EH (cell line): ENCODE measurements at regions not wholly inside any gene's neighbourhood (a gene's known extent, or its start where the extent isn't known, plus 50 kb on each side); places are given as distances from the start of the nearest gene placed in this dataset.

Experiments used
- DNase-seq: peaks from one replicate; pipeline ENCODE4 v3.0.0-alpha.2; 2015; ENCODE audit warnings: low read depth

GRCh38 chr21:32216293-32216692 lies 62.6 kb downstream of the MIS18A start:
- DNase-seq: no peak

GRCh38 chr21:32215306-32215685 lies 63.6 kb downstream of the MIS18A start:
- no peak for DNase-seq

- DNase-seq: no peak
Observed at GRCh38 chr21:32214654-32215305, 64.1 kb downstream of the MIS18A start.

GRCh38 chr21:32212116-32212515 lies 66.7 kb downstream of the MIS18A start:
- no peak for DNase-seq

GRCh38 chr21:32211306-32211705 lies 67.5 kb downstream of the MIS18A start:
- DNase-seq: no peak

- DNase-seq: no peak
Observed at GRCh38 chr21:32209580-32209979, 69.3 kb downstream of the MIS18A start.

GRCh38 chr21:32207406-32207716 lies 71.5 kb downstream of the MIS18A start:
- no peak for DNase-seq

GRCh38 chr21:32206631-32207405 lies 72.0 kb downstream of the MIS18A start:
- no peak for DNase-seq

GRCh38 chr21:32203877-32204480 lies 74.9 kb downstream of the MIS18A start:
- DNase-seq: no peak

GRCh38 chr21:32200029-32200428 lies 78.8 kb downstream of the MIS18A start:
- no peak for DNase-seq

- no peak for DNase-seq
Observed at GRCh38 chr21:32198384-32198783, 80.5 kb downstream of the MIS18A start.

- DNase-seq: no peak
Observed at GRCh38 chr21:32197896-32198295, 81.0 kb downstream of the MIS18A start.

GRCh38 chr21:32196001-32196400 lies 82.8 kb downstream of the MIS18A start:
- DNase-seq: no peak

GRCh38 chr21:32193098-32193465 lies 85.8 kb downstream of the MIS18A start:
- DNase-seq: no peak

- DNase-seq: no peak
Observed at GRCh38 chr21:32192291-32193097, 86.4 kb downstream of the MIS18A start.

GRCh38 chr21:32190493-32191144 lies 88.2 kb downstream of the MIS18A start:
- DNase-seq: no peak

GRCh38 chr21:32189688-32190483 lies 89.0 kb downstream of the MIS18A start:
- no peak for DNase-seq

- DNase-seq: no peak
Observed at GRCh38 chr21:32186804-32187203, 92.0 kb downstream of the MIS18A start.

GRCh38 chr21:32185726-32186125 lies 93.1 kb downstream of the MIS18A start:
- DNase-seq: no peak

- DNase-seq: no peak
Observed at GRCh38 chr21:32185103-32185502, 93.7 kb downstream of the MIS18A start.

- DNase-seq: no peak
Observed at GRCh38 chr21:32184485-32184884, 94.4 kb downstream of the MIS18A start.
